Panc1 (cell line): ENCODE measurements at regions not wholly inside any gene's neighbourhood (a gene's known extent, or its start where the extent isn't known, plus 50 kb on each side); places are given as distances from the start of the nearest gene placed in this dataset.
"Not testable (repeated sequence)": the region's sequence is repeated elsewhere in the genome, so short reads cannot be mapped to it uniquely, and the experiment has no call there.

Experiments
- ATAC-seq: fragments of 200-7000 bp; cut with Tn5 transposase; 2 replicates; pipeline ENCODE4 v1.9.1; 2020; ENCODE audit warnings: mild to moderate bottlenecking, moderate library complexity
- BruUV-seq: library from RNA; stranded (reverse); fragments of 400-500 nt; replicated peaks from 2 replicates; lab custom pipeline; 2021; lab: Mats Ljungman, UMichigan
- CTCF ChIA-PET: fragments of 300-600 bp; sonication (Branson Sonifier 250); formaldehyde crosslinking; loops from one replicate; lab custom pipeline; 2022; ENCODE audit warnings: antibody characterized with exemption; lab: Charles Lee
- POLR2A ChIA-PET: fragments of 300-600 bp; sonication (Branson Sonifier 250); formaldehyde crosslinking; loops from one replicate; lab custom pipeline; 2022; ENCODE audit warnings: antibody characterized with exemption; lab: Charles Lee
- DNase-seq: peaks from one replicate; pipeline ENCODE4 v3.0.0-alpha.2; 2010; ENCODE audit warnings: low read depth, low spot score
- H3K27ac ChIP-seq: 2 replicates; pipeline ENCODE4 v1.5.1; 2011; ENCODE audit warnings: mild to moderate bottlenecking, low read length, inconsistent platforms
- H3K27me3 ChIP-seq: fragments of 200-500 bp; sonication (Bioruptor generic); 2 replicates; pipeline ENCODE4 v1.6.0; 2014; ENCODE audit warnings: low read length, inconsistent platforms; ENCODE audit not compliant: control insufficient read depth, insufficient read depth
- H3K36me3 ChIP-seq: fragments of 200-500 bp; sonication (Bioruptor generic); 2 replicates; pipeline ENCODE4 v1.5.1; 2014; ENCODE audit warnings: inconsistent platforms, mild to moderate bottlenecking, low read length, moderate library complexity; ENCODE audit not compliant: control insufficient read depth, insufficient read depth
- H3K4me1 ChIP-seq: 2 replicates; pipeline ENCODE4 v1.5.1; 2011; ENCODE audit warnings: inconsistent platforms, mild to moderate bottlenecking, low read length, moderate library complexity; ENCODE audit not compliant: control insufficient read depth, insufficient read depth
- H3K4me3 ChIP-seq, 2 experiments: 2 replicates each; pipeline ENCODE4 v1.5.1; 2011 to 2012; ENCODE audit warnings: low read depth in 2 of 2, low read length in 2 of 2, mild to moderate bottlenecking in 2 of 2, inconsistent platforms in 1 of 2, moderate library complexity in 1 of 2
- H3K9me3 ChIP-seq: fragments of 200-500 bp; sonication (Bioruptor generic); 2 replicates; pipeline ENCODE4 v1.5.1; 2014; ENCODE audit warnings: low read depth, mild to moderate bottlenecking, inconsistent platforms, low read length, moderate library complexity; ENCODE audit not compliant: control insufficient read depth, insufficient read depth
- POLR2AphosphoS5 ChIP-seq: IDR thresholded peaks from 2 replicates; pipeline ENCODE4 v1.6.1; 2012; ENCODE audit warnings: mild to moderate bottlenecking, low read depth, low read length, moderate library complexity
- REST ChIP-seq, 2 experiments: IDR thresholded peaks; 2 replicates each; pipeline ENCODE4 v1.6.1; 2011 to 2012; ENCODE audit warnings: low read depth in 2 of 2, control low read depth in 1 of 2, low read length in 1 of 2, mild to moderate bottlenecking in 1 of 2, moderate library complexity in 1 of 2; ENCODE audit not compliant: insufficient read depth in 1 of 2
- SIN3A ChIP-seq: IDR thresholded peaks from 2 replicates; pipeline ENCODE4 v1.6.1; 2012; ENCODE audit warnings: low read depth, mild to moderate bottlenecking, low read length, moderate library complexity, borderline replicate concordance; ENCODE audit not compliant: insufficient read depth
- TCF7L2 ChIP-seq: IDR thresholded peaks from 2 replicates; pipeline ENCODE4 v1.6.1; 2011; ENCODE audit warnings: mild to moderate bottlenecking, low read depth, low read length, inconsistent platforms
- in situ Hi-C: cut with HindIII; loops from 2 replicates; pipeline ENCODE4 v1.10.0; 2016; ENCODE audit warnings: low sequenced_read_pairs, low pct_unique_long_range_greater_than_20kb
- intact Hi-C: fragments of 100-400 bp; cut with micrococcal nuclease; formaldehyde crosslinking; loops from one replicate; pipeline ENCODE4 v1.10.0; 2022; ENCODE audit not compliant: unreplicated experiment
- TF ChIP-seq, protein P1 (sequence below): fragments of 450-650 bp; IDR thresholded peaks from 2 replicates; pipeline ENCODE4 v1.5.1; 2017; ENCODE audit warnings: mild to moderate bottlenecking

GRCh38 chr4:38470735-38471262 lies 193.2 kb upstream of the KLF3 start:
- BruUV-seq: no TSS peak
- no peak overlapping the region for H3K4me3 ChIP-seq
- H3K4me1 ChIP-seq: no peaks in the 10 kb centered on the region
- CTCF ChIA-PET: no interaction called here
- no peak for TF ChIP-seq POLR2AphosphoS5
- TF ChIP-seq SIN3A: no peak
- TF ChIP-seq TCF7L2: no peak
- TF ChIP-seq REST (IDR thresholded peaks at IDR 0.05; ENCODE audit: insufficient read depth in 1 of 2, low read depth in 2 of 2, low read length in 1 of 2): no peak
- TF ChIP-seq, protein P1, sequence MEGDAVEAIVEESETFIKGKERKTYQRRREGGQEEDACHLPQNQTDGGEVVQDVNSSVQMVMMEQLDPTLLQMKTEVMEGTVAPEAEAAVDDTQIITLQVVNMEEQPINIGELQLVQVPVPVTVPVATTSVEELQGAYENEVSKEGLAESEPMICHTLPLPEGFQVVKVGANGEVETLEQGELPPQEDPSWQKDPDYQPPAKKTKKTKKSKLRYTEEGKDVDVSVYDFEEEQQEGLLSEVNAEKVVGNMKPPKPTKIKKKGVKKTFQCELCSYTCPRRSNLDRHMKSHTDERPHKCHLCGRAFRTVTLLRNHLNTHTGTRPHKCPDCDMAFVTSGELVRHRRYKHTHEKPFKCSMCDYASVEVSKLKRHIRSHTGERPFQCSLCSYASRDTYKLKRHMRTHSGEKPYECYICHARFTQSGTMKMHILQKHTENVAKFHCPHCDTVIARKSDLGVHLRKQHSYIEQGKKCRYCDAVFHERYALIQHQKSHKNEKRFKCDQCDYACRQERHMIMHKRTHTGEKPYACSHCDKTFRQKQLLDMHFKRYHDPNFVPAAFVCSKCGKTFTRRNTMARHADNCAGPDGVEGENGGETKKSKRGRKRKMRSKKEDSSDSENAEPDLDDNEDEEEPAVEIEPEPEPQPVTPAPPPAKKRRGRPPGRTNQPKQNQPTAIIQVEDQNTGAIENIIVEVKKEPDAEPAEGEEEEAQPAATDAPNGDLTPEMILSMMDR: no peak
- in situ Hi-C loops (no loop called here), intact Hi-C loops (no loop called here)
- no peak for DNase-seq
- no peaks in the 10 kb centered on the region for H3K27me3 ChIP-seq
- ATAC-seq: no peak
- POLR2A ChIA-PET: no interaction called here
- H3K9me3 ChIP-seq: no peaks in the 10 kb centered on the region
- no peaks in the 10 kb centered on the region for H3K36me3 ChIP-seq
- no peak overlapping the region for H3K27ac ChIP-seq

DNA sequence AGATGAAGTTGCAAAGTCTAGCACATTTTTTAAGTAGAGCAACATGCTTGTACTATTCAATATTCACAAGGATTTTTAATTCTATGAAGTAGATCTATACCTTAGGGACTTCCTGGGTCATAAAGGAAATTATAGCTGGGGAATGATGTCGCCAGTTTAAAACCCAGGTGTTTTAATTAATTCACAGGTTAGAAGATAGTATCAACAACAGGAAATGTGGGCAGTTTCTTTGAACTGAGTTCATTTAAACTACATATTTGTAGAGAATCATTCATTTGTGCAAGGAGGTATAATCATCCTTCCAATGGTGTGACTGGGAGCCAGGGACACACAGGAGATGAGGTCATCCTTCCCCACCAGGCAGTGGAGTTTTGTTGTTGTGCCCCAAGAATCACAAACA lies 181.3 kb upstream of the KLF3 start:
- Histone ChIP-seq H3K4me3 (no peak overlapping the region), H3K4me1 (no peaks in the 10 kb centered on the region), H3K9me3 (no peaks in the 10 kb centered on the region), H3K27me3 (no peaks in the 10 kb centered on the region), H3K27ac (no peak overlapping the region), H3K36me3 (no peaks in the 10 kb centered on the region)
- no peak for DNase-seq
- intact Hi-C loops: no loop called here
- in situ Hi-C loops: no loop called here
- ChIA-PET CTCF (no interaction called here), POLR2A (no interaction called here)
- TF ChIP-seq POLR2AphosphoS5: no peak
- no peak for TF ChIP-seq TCF7L2
- TF ChIP-seq SIN3A: no peak
- TF ChIP-seq, protein P1: no peak
- no peak for TF ChIP-seq REST (IDR thresholded peaks at IDR 0.05; ENCODE audit: insufficient read depth in 1 of 2, low read depth in 2 of 2, low read length in 1 of 2)
- no peak for ATAC-seq
- BruUV-seq: no TSS peak

GRCh38 chr4:38483628-38484027 lies 180.4 kb upstream of the KLF3 start:
- POLR2A ChIA-PET, intact Hi-C loops, BruUV-seq: not testable (repeated sequence)

More at GRCh38 chr4:38483628-38484027, 180.4 kb upstream of the KLF3 start:
- H3K9me3 ChIP-seq, H3K4me3 ChIP-seq, DNase-seq, H3K36me3 ChIP-seq, H3K4me1 ChIP-seq, CTCF ChIA-PET, H3K27ac ChIP-seq, ATAC-seq, H3K27me3 ChIP-seq, in situ Hi-C loops: not testable (repeated sequence)
